ENCODE measurements at regions not wholly inside any gene's neighbourhood (a gene's known extent, or its start where the extent isn't known, plus 50 kb on each side); places are given as distances from the start of the nearest gene placed in this dataset.

- H3K27ac Mint-ChIP-seq, result no peak overlapping the region
- TF ChIP-seq CTCF (IDR thresholded peaks at IDR 0.05), result no peak
- POLR2A ChIA-PET, result no interaction called here
- Histone ChIP-seq H3K27me3 (ENCODE audit: control insufficient read depth in 1 of 2, insufficient read depth in 2 of 2, low read length in 2 of 2) (no peaks in the 10 kb centered on the region), H3K36me3 (ENCODE audit: insufficient read depth, low read length) (no peaks in the 10 kb centered on the region), H3K27ac (ENCODE audit: low read depth in 1 of 2, low read length in 2 of 2) (no peak overlapping the region), H3K9me3 (ENCODE audit: control insufficient read depth in 1 of 2, insufficient read depth in 1 of 2, low read length in 2 of 2) (peaks cover 0 to 8% of the 10 kb centered on the region in 2 experiments), H3K4me3 (ENCODE audit: low read length) (no peak overlapping the region), H3K4me1 (ENCODE audit: insufficient read depth, low read length) (no peaks in the 10 kb centered on the region)
- H3K4me3 Mint-ChIP-seq, result no peak overlapping the region
- H3K9me3 Mint-ChIP-seq, result no peaks in the 10 kb centered on the region
- DNase-seq (no peak), ATAC-seq (ENCODE audit: poor library complexity) (no peak)
- CTCF ChIA-PET, result no interaction called here
- no peaks in the 10 kb centered on the region for H3K36me3 Mint-ChIP-seq (ENCODE audit: low read depth)
- no peaks in the 10 kb centered on the region for H3K4me1 Mint-ChIP-seq (ENCODE audit: low read depth)
- H3K27me3 Mint-ChIP-seq, result peaks cover 6% of the 10 kb centered on the region
- intact Hi-C loops (cut with DNase I, micrococcal nuclease), result no loop called here
These were observed 310.1 kb upstream of the SORL1-AS1 start for GRCh38 chr11:121762820-121763219.

- Histone ChIP-seq H3K27ac (ENCODE audit: low read depth in 1 of 2, low read length in 2 of 2) (no peak overlapping the region), H3K36me3 (ENCODE audit: insufficient read depth, low read length) (no peaks in the 10 kb centered on the region), H3K9me3 (ENCODE audit: control insufficient read depth in 1 of 2, insufficient read depth in 1 of 2, low read length in 2 of 2) (peaks cover 0 to 6% of the 10 kb centered on the region in 2 experiments), H3K4me1 (ENCODE audit: insufficient read depth, low read length) (no peaks in the 10 kb centered on the region), H3K4me3 (ENCODE audit: low read length) (no peak overlapping the region), H3K27me3 (ENCODE audit: control insufficient read depth in 1 of 2, insufficient read depth in 2 of 2, low read length in 2 of 2) (no peaks in the 10 kb centered on the region)
- TF ChIP-seq CTCF (IDR thresholded peaks at IDR 0.05), result no peak
- POLR2A ChIA-PET, result no interaction called here
- ATAC-seq (ENCODE audit: poor library complexity) (no peak), DNase-seq (no peak)
- Mint-ChIP-seq H3K9me3 (no peaks in the 10 kb centered on the region), H3K4me1 (ENCODE audit: low read depth) (no peaks in the 10 kb centered on the region), H3K27ac (no peak overlapping the region), H3K36me3 (ENCODE audit: low read depth) (no peaks in the 10 kb centered on the region), H3K4me3 (no peak overlapping the region), H3K27me3 (peaks cover 6% of the 10 kb centered on the region)
- intact Hi-C loops (cut with DNase I, micrococcal nuclease), result no loop called here
- CTCF ChIA-PET, result interaction anchor here (0.7 kb wide), 1 partner anchor 310 kb away, joined by 3 read pairs; no protein-coding TSS in a partner anchor
These were observed 308.4 kb upstream of the SORL1-AS1 start for GRCh38 chr11:121761186-121761585.

GRCh38 chr11:121757480-121758125 is 304.8 kb upstream of the SORL1-AS1 start:
- ATAC-seq (ENCODE audit: poor library complexity) (no peak), DNase-seq (no peak)
- Mint-ChIP-seq H3K9me3 (no peaks in the 10 kb centered on the region), H3K4me1 (ENCODE audit: low read depth) (no peaks in the 10 kb centered on the region), H3K27ac (no peak overlapping the region), H3K27me3 (no peaks in the 10 kb centered on the region), H3K36me3 (ENCODE audit: low read depth) (no peaks in the 10 kb centered on the region), H3K4me3 (no peak overlapping the region)
- ChIA-PET POLR2A (no interaction called here), CTCF (no interaction called here)
- TF ChIP-seq CTCF (IDR thresholded peaks at IDR 0.05), result no peak
- Histone ChIP-seq H3K4me3 (ENCODE audit: low read length) (no peak overlapping the region), H3K27me3 (ENCODE audit: control insufficient read depth in 1 of 2, insufficient read depth in 2 of 2, low read length in 2 of 2) (no peaks in the 10 kb centered on the region), H3K4me1 (ENCODE audit: insufficient read depth, low read length) (no peaks in the 10 kb centered on the region), H3K9me3 (ENCODE audit: control insufficient read depth in 1 of 2, insufficient read depth in 1 of 2, low read length in 2 of 2) (no peaks in the 10 kb centered on the region), H3K36me3 (ENCODE audit: insufficient read depth, low read length) (no peaks in the 10 kb centered on the region), H3K27ac (ENCODE audit: low read depth in 1 of 2, low read length in 2 of 2) (no peak overlapping the region)
- intact Hi-C loops (cut with DNase I, micrococcal nuclease), result no loop called here
